ENCODE measurements at regions not wholly inside any gene's neighbourhood (a gene's known extent, or its start where the extent isn't known, plus 50 kb on each side); places are given as distances from the start of the nearest gene placed in this dataset.

- POLR2A ChIA-PET: no interaction called here
- no peak for ATAC-seq
- Mint-ChIP-seq H3K4me3 (no peak overlapping the region), H3K36me3 (ENCODE audit: low read depth) (no peaks in the 10 kb centered on the region), H3K4me1 (ENCODE audit: low read depth) (no peaks in the 10 kb centered on the region), H3K27me3 (ENCODE audit: low read depth) (no peaks in the 10 kb centered on the region), H3K9me3 (ENCODE audit: insufficient read depth) (no peaks in the 10 kb centered on the region), H3K27ac (no peak overlapping the region)
- CTCF ChIA-PET: interaction anchor here (0.6 kb wide), 1 partner anchor 81 kb away, joined by 3 read pairs; no protein-coding TSS in a partner anchor
- no peak for DNase-seq
These were observed 83.0 kb upstream of the CIBAR2 start for GRCh38 chr16:85195271-85195647.

GRCh38 chr16:85195900-85196772 is 83.9 kb upstream of the CIBAR2 start:
- no peak overlapping the region for H3K27ac Mint-ChIP-seq
- POLR2A ChIA-PET: interaction anchor here (0.8 kb wide), 1 partner anchor 46 kb away, joined by 3 read pairs; no protein-coding TSS in a partner anchor
- ATAC-seq: no peak

GRCh38 chr16:85196976-85197375 is 84.7 kb upstream of the CIBAR2 start:
- Mint-ChIP-seq H3K9me3 (ENCODE audit: insufficient read depth) (no peaks in the 10 kb centered on the region), H3K4me3 (no peak overlapping the region), H3K27me3 (ENCODE audit: low read depth) (no peaks in the 10 kb centered on the region), H3K4me1 (ENCODE audit: low read depth) (no peaks in the 10 kb centered on the region), H3K36me3 (ENCODE audit: low read depth) (no peaks in the 10 kb centered on the region), H3K27ac (no peak overlapping the region)
- no peak for DNase-seq
- POLR2A ChIA-PET: interaction anchor here (0.8 kb wide), 1 partner anchor 45 kb away, joined by 3 read pairs; no protein-coding TSS in a partner anchor
- no peak for ATAC-seq
- CTCF ChIA-PET: no interaction called here

More at GRCh38 chr16:85195900-85196772, 83.9 kb upstream of the CIBAR2 start:
- H3K9me3 Mint-ChIP-seq (ENCODE audit: insufficient read depth): no peaks in the 10 kb centered on the region
- DNase-seq: no peak
- H3K36me3 Mint-ChIP-seq (ENCODE audit: low read depth): no peaks in the 10 kb centered on the region
- no peak overlapping the region for H3K4me3 Mint-ChIP-seq
- H3K4me1 Mint-ChIP-seq (ENCODE audit: low read depth): no peaks in the 10 kb centered on the region
- H3K27me3 Mint-ChIP-seq (ENCODE audit: low read depth): no peaks in the 10 kb centered on the region
- CTCF ChIA-PET: no interaction called here

GRCh38 chr16:85197611-85198566 is 85.6 kb upstream of the CIBAR2 start:
- no peak for DNase-seq
- no peaks in the 10 kb centered on the region for H3K4me1 Mint-ChIP-seq (ENCODE audit: low read depth)
- POLR2A ChIA-PET: no interaction called here
- CTCF ChIA-PET: no interaction called here
- H3K4me3 Mint-ChIP-seq: no peak overlapping the region
- H3K36me3 Mint-ChIP-seq (ENCODE audit: low read depth): no peaks in the 10 kb centered on the region
- no peaks in the 10 kb centered on the region for H3K27me3 Mint-ChIP-seq (ENCODE audit: low read depth)
- ATAC-seq: no peak
- no peak overlapping the region for H3K27ac Mint-ChIP-seq
- no peaks in the 10 kb centered on the region for H3K9me3 Mint-ChIP-seq (ENCODE audit: insufficient read depth)

GRCh38 chr16:85199069-85199725 is 86.9 kb upstream of the CIBAR2 start:
- DNase-seq (no peak), ATAC-seq (no peak)
- Mint-ChIP-seq H3K4me1 (ENCODE audit: low read depth) (no peaks in the 10 kb centered on the region), H3K4me3 (no peak overlapping the region), H3K9me3 (ENCODE audit: insufficient read depth) (no peaks in the 10 kb centered on the region), H3K27ac (no peak overlapping the region), H3K27me3 (ENCODE audit: low read depth) (no peaks in the 10 kb centered on the region), H3K36me3 (ENCODE audit: low read depth) (no peaks in the 10 kb centered on the region)
- POLR2A ChIA-PET: no interaction called here
- CTCF ChIA-PET: no interaction called here

- H3K4me1 Mint-ChIP-seq (ENCODE audit: low read depth): no peaks in the 10 kb centered on the region
- ATAC-seq (no peak), DNase-seq (no peak)
- POLR2A ChIA-PET: no interaction called here
- no peaks in the 10 kb centered on the region for H3K36me3 Mint-ChIP-seq (ENCODE audit: low read depth)
- no peak overlapping the region for H3K4me3 Mint-ChIP-seq
- CTCF ChIA-PET: no interaction called here
- H3K9me3 Mint-ChIP-seq (ENCODE audit: insufficient read depth): no peaks in the 10 kb centered on the region
- H3K27ac Mint-ChIP-seq: no peak overlapping the region
- no peaks in the 10 kb centered on the region for H3K27me3 Mint-ChIP-seq (ENCODE audit: low read depth)
These were observed 87.6 kb upstream of the CIBAR2 start for GRCh38 chr16:85199880-85200279.

GRCh38 chr16:85200471-85201278 is 88.4 kb upstream of the CIBAR2 start:
- Mint-ChIP-seq H3K9me3 (ENCODE audit: insufficient read depth) (no peaks in the 10 kb centered on the region), H3K4me3 (no peak overlapping the region), H3K4me1 (ENCODE audit: low read depth) (no peaks in the 10 kb centered on the region), H3K36me3 (ENCODE audit: low read depth) (no peaks in the 10 kb centered on the region), H3K27ac (no peak overlapping the region), H3K27me3 (ENCODE audit: low read depth) (peaks cover under 1% of the 10 kb centered on the region)
- POLR2A ChIA-PET: no interaction called here
- DNase-seq: no peak
- CTCF ChIA-PET: no interaction called here
- ATAC-seq: no peak

- CTCF ChIA-PET: no interaction called here
- Mint-ChIP-seq H3K4me1 (ENCODE audit: low read depth) (no peaks in the 10 kb centered on the region), H3K9me3 (ENCODE audit: insufficient read depth) (no peaks in the 10 kb centered on the region), H3K4me3 (no peak overlapping the region), H3K27me3 (ENCODE audit: low read depth) (peaks cover 2% of the 10 kb centered on the region), H3K36me3 (ENCODE audit: low read depth) (no peaks in the 10 kb centered on the region), H3K27ac (no peak overlapping the region)
- POLR2A ChIA-PET: no interaction called here
- DNase-seq (no peak), ATAC-seq (no peak)
These were observed 89.3 kb upstream of the CIBAR2 start for GRCh38 chr16:85201574-85201973.

- Mint-ChIP-seq H3K36me3 (ENCODE audit: low read depth) (no peaks in the 10 kb centered on the region), H3K9me3 (ENCODE audit: insufficient read depth) (no peaks in the 10 kb centered on the region), H3K4me3 (no peak overlapping the region), H3K27me3 (ENCODE audit: low read depth) (peaks cover 2% of the 10 kb centered on the region), H3K27ac (no peak overlapping the region), H3K4me1 (ENCODE audit: low read depth) (no peaks in the 10 kb centered on the region)
- DNase-seq: no peak
- CTCF ChIA-PET: no interaction called here
- no peak for ATAC-seq
- POLR2A ChIA-PET: no interaction called here
These were observed 89.9 kb upstream of the CIBAR2 start for GRCh38 chr16:85202051-85202601.

GRCh38 chr16:85202631-85203461 is 90.6 kb upstream of the CIBAR2 start:
- Mint-ChIP-seq H3K4me3 (no peak overlapping the region), H3K9me3 (ENCODE audit: insufficient read depth) (no peaks in the 10 kb centered on the region), H3K27ac (no peak overlapping the region), H3K36me3 (ENCODE audit: low read depth) (no peaks in the 10 kb centered on the region), H3K4me1 (ENCODE audit: low read depth) (no peaks in the 10 kb centered on the region), H3K27me3 (ENCODE audit: low read depth) (peaks cover 2% of the 10 kb centered on the region)
- CTCF ChIA-PET: no interaction called here
- no peak for DNase-seq
- no peak for ATAC-seq
- POLR2A ChIA-PET: no interaction called here
